SK-N-SH (cell line): ENCODE measurements at regions not wholly inside any gene's neighbourhood (a gene's known extent, or its start where the extent isn't known, plus 50 kb on each side); places are given as distances from the start of the nearest gene placed in this dataset.

Experiments used
- CTCF ChIA-PET: fragments of 300-600, 350-600 bp; formaldehyde crosslinking; extraction: SDS; loops from one replicate; lab custom pipeline; 2021; lab: Yijun Ruan, JAX
- POLR2A ChIA-PET: fragments of 350-600 bp; sonication (Branson Sonifier 250); formaldehyde crosslinking; extraction: SDS; loops from one replicate; lab custom pipeline; 2020; ENCODE audit warnings: antibody characterized with exemption, inconsistent platforms; lab: Yijun Ruan, JAX
- DNase-seq: peaks from one replicate; pipeline ENCODE4 v3.0.0; 2012
- H2AFZ ChIP-seq: fragments of 200-600 bp; sonication (generic); 2 replicates; pipeline ENCODE4 v1.8.1; 2016; ENCODE audit warnings: antibody characterized with exemption, mild to moderate bottlenecking, low read depth
- H3F3A ChIP-seq: fragments of 200-600 bp; sonication (generic); replicated peaks from 2 replicates; pipeline ENCODE3; 2016; ENCODE audit warnings: antibody characterized with exemption, mild to moderate bottlenecking; ENCODE audit not compliant: insufficient read depth
- H3K27ac ChIP-seq, 2 experiments: fragments of 200-500 bp in 1 of 2; fragments of 200-600 bp in 1 of 2; sonication (Bioruptor generic) in 1 of 2; sonication (generic), shearing (Covaris generic) in 1 of 2; 2 replicates each; pipeline versions ENCODE4 v1.5.1 to v1.6.1; 2014 to 2016; ENCODE audit warnings: low read depth in 2 of 2, inconsistent platforms in 1 of 2, low read length in 1 of 2, mild to moderate bottlenecking in 1 of 2, mixed read lengths in 1 of 2
- H3K27me3 ChIP-seq: fragments of 200-600 bp; sonication (generic), shearing (Covaris generic); 2 replicates; pipeline ENCODE4 v1.6.1; 2016; ENCODE audit warnings: mixed run types; ENCODE audit not compliant: insufficient read depth
- H3K36me3 ChIP-seq, 2 experiments: fragments of 200-500 bp in 1 of 2; fragments of 200-600 bp in 1 of 2; sonication (Bioruptor generic) in 1 of 2; sonication (generic) in 1 of 2; replicated peaks in 1 of 2; 2 replicates each; pipeline versions ENCODE3 to v1.5.1; 2014 to 2016; ENCODE audit warnings: low read length in 1 of 2, mild to moderate bottlenecking in 1 of 2; ENCODE audit not compliant: insufficient read depth in 2 of 2, control insufficient read depth in 1 of 2
- H3K4me1 ChIP-seq, 2 experiments: fragments of 200-500 bp in 1 of 2; fragments of 200-600 bp in 1 of 2; sonication (Bioruptor generic) in 1 of 2; sonication (generic), shearing (Covaris generic) in 1 of 2; 2 replicates each; pipeline versions ENCODE4 v1.5.1 to v1.6.1; 2014 to 2016; ENCODE audit warnings: low read depth in 1 of 2, low read length in 1 of 2, mixed run types in 1 of 2; ENCODE audit not compliant: insufficient read depth in 2 of 2, control insufficient read depth in 1 of 2
- H3K4me2 ChIP-seq: fragments of 200-600 bp; sonication (generic), shearing (Covaris generic); 2 replicates; pipeline ENCODE4 v1.6.1; 2017; ENCODE audit warnings: mixed run types
- H3K4me3 ChIP-seq, 2 experiments: fragments of 200-500 bp in 1 of 2; fragments of 200-600 bp in 1 of 2; sonication (Bioruptor generic) in 1 of 2; sonication (generic), shearing (Covaris generic) in 1 of 2; 2 replicates each; pipeline versions ENCODE4 v1.5.1 to v1.8.1; 2014 to 2016; ENCODE audit warnings: low read depth in 2 of 2, inconsistent platforms in 1 of 2, low read length in 1 of 2, mild to moderate bottlenecking in 1 of 2, mixed read lengths in 1 of 2, moderate library complexity in 1 of 2
- H3K79me2 ChIP-seq: fragments of 200-600 bp; sonication (generic); 2 replicates; pipeline ENCODE4 v1.8.1; 2017; ENCODE audit warnings: mild to moderate bottlenecking; ENCODE audit not compliant: insufficient read depth
- H3K9ac ChIP-seq: fragments of 200-600 bp; sonication (generic); 2 replicates; pipeline ENCODE4 v1.6.1; 2017; ENCODE audit warnings: mixed run types
- H3K9me2 ChIP-seq: fragments of 200-600 bp; sonication (generic); 2 replicates; pipeline ENCODE4 v1.6.1; 2017; ENCODE audit warnings: mixed run types
- H3K9me3 ChIP-seq: fragments of 200-600 bp; sonication (generic); 2 replicates; pipeline ENCODE4 v1.6.1; 2017; ENCODE audit warnings: mixed run types, mild to moderate bottlenecking, moderate library complexity
- H4K20me1 ChIP-seq: fragments of 200-600 bp; sonication (generic); 2 replicates; pipeline ENCODE4 v1.6.1; 2017; ENCODE audit warnings: mild to moderate bottlenecking, mixed run types; ENCODE audit not compliant: insufficient read depth
- CHD2 ChIP-seq: fragments of 150-350 bp; IDR thresholded peaks from 2 replicates; pipeline ENCODE4 v1.6.1; 2018; ENCODE audit warnings: low read length; ENCODE audit not compliant: partially characterized antibody
- EP300 ChIP-seq, 2 experiments: IDR thresholded peaks; 2 replicates each; pipeline versions ENCODE4 v1.4.0 to v1.6.1; 2012; ENCODE audit warnings: borderline replicate concordance in 1 of 2, low read depth in 1 of 2, low read length in 1 of 2
- EZH2phosphoT487 ChIP-seq: fragments of 200-600 bp; sonication (generic); IDR thresholded peaks from 2 replicates; pipeline ENCODE4 v1.6.1; 2017; ENCODE audit warnings: low read depth, mixed run types, mild to moderate bottlenecking, antibody characterized with exemption, moderate library complexity, borderline replicate concordance
- GATA2 ChIP-seq: sonication (generic); formaldehyde crosslinking; IDR thresholded peaks from 2 replicates; pipeline ENCODE4 v1.5.0; 2020; ENCODE audit warnings: mild to moderate bottlenecking, missing genetic modification reagents
- MXI1 ChIP-seq: IDR thresholded peaks from 2 replicates; pipeline ENCODE4 v1.6.1; 2012; ENCODE audit warnings: mild to moderate bottlenecking, low read depth, low read length, improper control_type of control experiment
- NRF1 ChIP-seq: IDR thresholded peaks from 2 replicates; pipeline ENCODE4 v1.6.1; 2012; ENCODE audit warnings: low read depth, mild to moderate bottlenecking, low read length
- RAD21 ChIP-seq: IDR thresholded peaks from 2 replicates; pipeline ENCODE4 v1.6.1; 2012; ENCODE audit warnings: mild to moderate bottlenecking, low read length
- RFX5 ChIP-seq: IDR thresholded peaks from 2 replicates; pipeline ENCODE4 v1.6.1; 2012; ENCODE audit warnings: mild to moderate bottlenecking, improper control_type of control experiment, low read length
- TAF1 ChIP-seq: IDR thresholded peaks from 2 replicates; pipeline ENCODE4 v1.6.1; 2012; ENCODE audit warnings: low read depth, mild to moderate bottlenecking, low read length, moderate library complexity, borderline replicate concordance
- TCF12 ChIP-seq: IDR thresholded peaks from 2 replicates; pipeline ENCODE4 v1.4.0; 2012
- TEAD4 ChIP-seq: IDR thresholded peaks from 2 replicates; pipeline ENCODE4 v1.4.0; 2012; ENCODE audit warnings: mild to moderate bottlenecking, borderline replicate concordance; ENCODE audit not compliant: insufficient read depth
- YY1 ChIP-seq: IDR thresholded peaks from 2 replicates; pipeline ENCODE4 v1.4.0; 2012; ENCODE audit warnings: low read depth, mild to moderate bottlenecking
- WGBS: methylation state at CpG from one replicate; pipeline ENCODE4 v1.1.6; 2017; ENCODE audit warnings: low lambda C conversion rate; 5-methylcytosine and 5-hydroxymethylcytosine counted together
- TF ChIP-seq, protein P1 (sequence below): IDR thresholded peaks from 2 replicates; pipeline ENCODE4 v1.4.0; 2012; ENCODE audit warnings: low read depth
- TF ChIP-seq, protein P2 (sequence below): IDR thresholded peaks from 2 replicates; pipeline ENCODE4 v1.6.1; 2012; ENCODE audit warnings: mild to moderate bottlenecking, low read depth, low read length, moderate library complexity
- TF ChIP-seq, protein P3 (sequence below): fragments of 150-350 bp; IDR thresholded peaks from 2 replicates; pipeline ENCODE4 v1.6.1; 2016; ENCODE audit warnings: mild to moderate bottlenecking, low read depth, low read length
- TF ChIP-seq, protein P4 (sequence below): fragments of 200-600 bp; sonication (generic); IDR thresholded peaks from 2 replicates; pipeline ENCODE4 v1.6.1; 2017; ENCODE audit warnings: antibody characterized with exemption, mild to moderate bottlenecking, moderate library complexity

DNA sequence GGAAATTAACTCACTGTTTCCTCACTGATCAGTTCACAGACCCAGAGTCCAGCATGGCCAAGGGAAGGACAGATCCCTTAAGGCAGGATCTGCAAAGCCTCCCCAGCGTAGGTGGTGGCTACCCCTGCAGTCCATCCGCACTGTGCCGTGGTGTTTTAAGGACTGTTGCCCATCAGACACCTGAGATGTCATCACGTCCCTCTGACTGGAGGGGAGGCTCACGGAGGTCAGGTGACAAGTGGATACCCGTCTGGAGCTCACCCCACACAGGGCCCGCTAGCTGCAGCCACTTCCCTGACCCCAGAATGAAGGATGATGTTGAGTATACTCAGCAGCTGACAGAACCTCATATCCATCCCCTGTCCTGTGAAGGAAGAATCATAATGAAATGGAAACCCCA is 161.8 kb upstream of the GGTLC1 start (continued):
- TF ChIP-seq, protein P1, sequence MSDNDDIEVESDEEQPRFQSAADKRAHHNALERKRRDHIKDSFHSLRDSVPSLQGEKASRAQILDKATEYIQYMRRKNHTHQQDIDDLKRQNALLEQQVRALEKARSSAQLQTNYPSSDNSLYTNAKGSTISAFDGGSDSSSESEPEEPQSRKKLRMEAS = no peak
- TF ChIP-seq CHD2 = no peak
- no peak for TF ChIP-seq TAF1
- TF ChIP-seq EP300 (IDR thresholded peaks at IDR 0.05; ENCODE audit: borderline replicate concordance in 1 of 2, low read depth in 1 of 2, low read length in 1 of 2) = no peak
- TF ChIP-seq, protein P2, sequence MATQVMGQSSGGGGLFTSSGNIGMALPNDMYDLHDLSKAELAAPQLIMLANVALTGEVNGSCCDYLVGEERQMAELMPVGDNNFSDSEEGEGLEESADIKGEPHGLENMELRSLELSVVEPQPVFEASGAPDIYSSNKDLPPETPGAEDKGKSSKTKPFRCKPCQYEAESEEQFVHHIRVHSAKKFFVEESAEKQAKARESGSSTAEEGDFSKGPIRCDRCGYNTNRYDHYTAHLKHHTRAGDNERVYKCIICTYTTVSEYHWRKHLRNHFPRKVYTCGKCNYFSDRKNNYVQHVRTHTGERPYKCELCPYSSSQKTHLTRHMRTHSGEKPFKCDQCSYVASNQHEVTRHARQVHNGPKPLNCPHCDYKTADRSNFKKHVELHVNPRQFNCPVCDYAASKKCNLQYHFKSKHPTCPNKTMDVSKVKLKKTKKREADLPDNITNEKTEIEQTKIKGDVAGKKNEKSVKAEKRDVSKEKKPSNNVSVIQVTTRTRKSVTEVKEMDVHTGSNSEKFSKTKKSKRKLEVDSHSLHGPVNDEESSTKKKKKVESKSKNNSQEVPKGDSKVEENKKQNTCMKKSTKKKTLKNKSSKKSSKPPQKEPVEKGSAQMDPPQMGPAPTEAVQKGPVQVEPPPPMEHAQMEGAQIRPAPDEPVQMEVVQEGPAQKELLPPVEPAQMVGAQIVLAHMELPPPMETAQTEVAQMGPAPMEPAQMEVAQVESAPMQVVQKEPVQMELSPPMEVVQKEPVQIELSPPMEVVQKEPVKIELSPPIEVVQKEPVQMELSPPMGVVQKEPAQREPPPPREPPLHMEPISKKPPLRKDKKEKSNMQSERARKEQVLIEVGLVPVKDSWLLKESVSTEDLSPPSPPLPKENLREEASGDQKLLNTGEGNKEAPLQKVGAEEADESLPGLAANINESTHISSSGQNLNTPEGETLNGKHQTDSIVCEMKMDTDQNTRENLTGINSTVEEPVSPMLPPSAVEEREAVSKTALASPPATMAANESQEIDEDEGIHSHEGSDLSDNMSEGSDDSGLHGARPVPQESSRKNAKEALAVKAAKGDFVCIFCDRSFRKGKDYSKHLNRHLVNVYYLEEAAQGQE = no peak
- TF ChIP-seq, protein P3, sequence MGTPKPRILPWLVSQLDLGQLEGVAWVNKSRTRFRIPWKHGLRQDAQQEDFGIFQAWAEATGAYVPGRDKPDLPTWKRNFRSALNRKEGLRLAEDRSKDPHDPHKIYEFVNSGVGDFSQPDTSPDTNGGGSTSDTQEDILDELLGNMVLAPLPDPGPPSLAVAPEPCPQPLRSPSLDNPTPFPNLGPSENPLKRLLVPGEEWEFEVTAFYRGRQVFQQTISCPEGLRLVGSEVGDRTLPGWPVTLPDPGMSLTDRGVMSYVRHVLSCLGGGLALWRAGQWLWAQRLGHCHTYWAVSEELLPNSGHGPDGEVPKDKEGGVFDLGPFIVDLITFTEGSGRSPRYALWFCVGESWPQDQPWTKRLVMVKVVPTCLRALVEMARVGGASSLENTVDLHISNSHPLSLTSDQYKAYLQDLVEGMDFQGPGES = no peak
- no peak for TF ChIP-seq TCF12
- no peak for TF ChIP-seq TEAD4
- TF ChIP-seq EZH2phosphoT487 = no peak
- no peak for TF ChIP-seq RFX5
- no peak for TF ChIP-seq GATA2 (CRISPR knock-in tag)
- TF ChIP-seq YY1 = no peak
- TF ChIP-seq MXI1 = no peak

DNA sequence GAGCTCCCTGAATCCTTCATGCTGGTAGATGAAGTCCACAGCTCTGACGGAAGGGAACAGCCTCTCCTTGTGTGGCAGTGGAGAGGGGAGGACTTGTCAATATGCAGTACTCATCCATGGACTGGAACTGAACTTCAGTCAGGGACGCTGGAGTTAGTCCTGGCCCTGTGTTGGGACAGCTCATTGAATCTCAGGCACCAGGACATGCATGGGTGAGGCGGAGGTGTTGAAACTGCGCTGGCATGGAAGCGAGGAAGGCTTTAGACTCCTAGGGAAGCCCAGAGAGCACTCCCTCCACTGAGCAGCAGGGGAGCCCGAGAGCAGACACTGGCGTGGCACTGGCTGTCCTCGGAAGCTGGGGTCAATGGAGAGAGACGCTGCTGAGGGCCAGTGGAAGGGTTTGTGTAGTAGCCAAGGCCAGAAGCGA is 161.3 kb upstream of the GGTLC1 start:
- WGBS = 28% methylated on average over 10 of the region's 10 CpGs
- Histone ChIP-seq H2AFZ (no peak overlapping the region), H3K9me3 (no peaks in the 10 kb centered on the region), H3K36me3 (no peaks in the 10 kb centered on the region), H3K79me2 (no peaks in the 10 kb centered on the region), H3K4me1 (no peaks in the 10 kb centered on the region), H3K9me2 (no peaks in the 10 kb centered on the region), H3K9ac (no peak overlapping the region), H4K20me1 (no peaks in the 10 kb centered on the region), H3F3A (no peaks in the 10 kb centered on the region), H3K27me3 (no peaks in the 10 kb centered on the region), H3K27ac (no peak overlapping the region), H3K4me3 (no peak overlapping the region), H3K4me2 (no peak overlapping the region)
- DNase-seq = peak; percentile 55
- no peak for TF ChIP-seq NRF1
- TF ChIP-seq, protein P4, sequence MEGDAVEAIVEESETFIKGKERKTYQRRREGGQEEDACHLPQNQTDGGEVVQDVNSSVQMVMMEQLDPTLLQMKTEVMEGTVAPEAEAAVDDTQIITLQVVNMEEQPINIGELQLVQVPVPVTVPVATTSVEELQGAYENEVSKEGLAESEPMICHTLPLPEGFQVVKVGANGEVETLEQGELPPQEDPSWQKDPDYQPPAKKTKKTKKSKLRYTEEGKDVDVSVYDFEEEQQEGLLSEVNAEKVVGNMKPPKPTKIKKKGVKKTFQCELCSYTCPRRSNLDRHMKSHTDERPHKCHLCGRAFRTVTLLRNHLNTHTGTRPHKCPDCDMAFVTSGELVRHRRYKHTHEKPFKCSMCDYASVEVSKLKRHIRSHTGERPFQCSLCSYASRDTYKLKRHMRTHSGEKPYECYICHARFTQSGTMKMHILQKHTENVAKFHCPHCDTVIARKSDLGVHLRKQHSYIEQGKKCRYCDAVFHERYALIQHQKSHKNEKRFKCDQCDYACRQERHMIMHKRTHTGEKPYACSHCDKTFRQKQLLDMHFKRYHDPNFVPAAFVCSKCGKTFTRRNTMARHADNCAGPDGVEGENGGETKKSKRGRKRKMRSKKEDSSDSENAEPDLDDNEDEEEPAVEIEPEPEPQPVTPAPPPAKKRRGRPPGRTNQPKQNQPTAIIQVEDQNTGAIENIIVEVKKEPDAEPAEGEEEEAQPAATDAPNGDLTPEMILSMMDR = peak; percentile 50
- peak; percentile 40 for TF ChIP-seq RAD21
- ChIA-PET CTCF (interaction anchor here (0.6 to 4.8 kb wide), 11 partner anchors 12 to 736 kb away, joined by 3 to 53 read pairs (median 4); no protein-coding TSS in a partner anchor), POLR2A (no interaction called here)
